ENCODE measurements at regions not wholly inside any gene's neighbourhood (a gene's known extent, or its start where the extent isn't known, plus 50 kb on each side); places are given as distances from the start of the nearest gene placed in this dataset.

DNA sequence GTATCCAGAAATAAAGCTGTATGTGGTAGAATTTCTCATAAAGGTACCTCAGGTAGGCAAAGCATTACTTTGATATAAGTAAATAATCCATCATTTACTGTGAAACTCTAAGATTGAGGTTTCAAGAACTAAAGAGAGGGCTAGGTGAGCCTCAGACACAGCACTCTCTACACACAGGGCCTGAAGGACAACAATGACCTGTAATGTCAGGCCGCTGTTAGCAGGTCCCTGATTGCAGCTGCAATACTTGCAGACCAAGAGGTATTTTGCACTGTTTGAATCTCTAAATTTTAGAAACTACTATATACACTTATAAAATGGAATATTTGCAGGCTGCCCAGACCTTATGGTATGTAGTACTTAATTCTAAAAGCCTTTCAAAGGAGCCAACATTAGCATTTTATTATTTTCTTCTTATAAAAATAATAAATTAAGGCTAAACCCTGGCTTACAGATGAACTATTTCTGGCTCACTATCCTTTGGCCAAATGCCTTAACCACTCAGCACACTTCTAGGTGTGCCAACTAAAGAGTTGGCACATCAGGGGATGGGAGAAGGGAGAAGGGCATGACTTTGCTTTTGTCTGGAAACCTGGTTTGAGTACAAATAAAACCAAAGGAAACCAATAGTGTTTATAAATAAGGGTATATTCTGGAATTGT lies 66.7 kb upstream of the SLC39A10 start:
- no peak for TF ChIP-seq POLR2AphosphoS5 (IDR thresholded peaks at IDR 0.05; ENCODE audit: low read depth, low read length)
- no peak for TF ChIP-seq POLR2A (IDR thresholded peaks at IDR 0.05; ENCODE audit: low read depth, low read length)

Measured in GM12892 (cell line).